NCI-H2107 treated with DMSO at 0.1 percent for 48 hours (cell line): ENCODE measurements at regions not wholly inside any gene's neighbourhood (a gene's known extent, or its start where the extent isn't known, plus 50 kb on each side); places are given as distances from the start of the nearest gene placed in this dataset.

Experiments used
- DNase-seq: peaks from one replicate; lab custom pipeline; 2025; ENCODE audit not compliant: unreplicated experiment; lab: John Stamatoyannopoulos, UW

DNA sequence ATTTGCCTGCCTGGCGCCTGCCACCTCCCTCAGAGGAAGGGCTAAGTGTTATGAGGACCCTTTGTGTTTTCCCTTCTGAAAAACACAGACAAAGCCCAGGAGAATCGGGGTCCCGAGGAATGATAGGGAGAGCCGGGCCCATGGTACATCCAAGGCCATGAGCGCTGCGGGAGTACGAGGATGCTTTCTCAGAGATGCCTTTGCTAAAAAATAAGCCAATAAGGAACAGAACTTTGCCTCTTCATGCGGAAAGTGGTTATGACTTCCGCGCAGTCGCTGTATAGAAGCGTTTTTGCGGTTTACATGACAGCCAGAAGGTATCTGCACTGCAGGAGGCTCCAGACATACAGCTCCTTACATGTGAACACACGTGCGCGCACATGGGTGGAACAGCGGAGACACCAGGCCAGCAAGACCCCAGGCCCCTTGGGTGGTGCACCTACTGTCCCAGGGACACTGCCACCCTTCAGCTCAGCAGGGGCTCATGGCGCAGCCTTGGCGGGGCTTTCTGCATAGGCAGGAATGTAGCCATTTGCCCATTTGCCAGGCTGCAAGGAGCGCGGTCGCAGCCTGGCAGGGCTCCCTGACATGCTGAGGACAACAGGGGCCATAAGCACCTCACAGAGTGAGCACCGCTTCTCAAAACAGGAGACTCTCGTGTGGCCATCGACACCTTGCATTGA, 252.4 kb upstream of the SALL3 start:
- DNase-seq, result no peak

DNA sequence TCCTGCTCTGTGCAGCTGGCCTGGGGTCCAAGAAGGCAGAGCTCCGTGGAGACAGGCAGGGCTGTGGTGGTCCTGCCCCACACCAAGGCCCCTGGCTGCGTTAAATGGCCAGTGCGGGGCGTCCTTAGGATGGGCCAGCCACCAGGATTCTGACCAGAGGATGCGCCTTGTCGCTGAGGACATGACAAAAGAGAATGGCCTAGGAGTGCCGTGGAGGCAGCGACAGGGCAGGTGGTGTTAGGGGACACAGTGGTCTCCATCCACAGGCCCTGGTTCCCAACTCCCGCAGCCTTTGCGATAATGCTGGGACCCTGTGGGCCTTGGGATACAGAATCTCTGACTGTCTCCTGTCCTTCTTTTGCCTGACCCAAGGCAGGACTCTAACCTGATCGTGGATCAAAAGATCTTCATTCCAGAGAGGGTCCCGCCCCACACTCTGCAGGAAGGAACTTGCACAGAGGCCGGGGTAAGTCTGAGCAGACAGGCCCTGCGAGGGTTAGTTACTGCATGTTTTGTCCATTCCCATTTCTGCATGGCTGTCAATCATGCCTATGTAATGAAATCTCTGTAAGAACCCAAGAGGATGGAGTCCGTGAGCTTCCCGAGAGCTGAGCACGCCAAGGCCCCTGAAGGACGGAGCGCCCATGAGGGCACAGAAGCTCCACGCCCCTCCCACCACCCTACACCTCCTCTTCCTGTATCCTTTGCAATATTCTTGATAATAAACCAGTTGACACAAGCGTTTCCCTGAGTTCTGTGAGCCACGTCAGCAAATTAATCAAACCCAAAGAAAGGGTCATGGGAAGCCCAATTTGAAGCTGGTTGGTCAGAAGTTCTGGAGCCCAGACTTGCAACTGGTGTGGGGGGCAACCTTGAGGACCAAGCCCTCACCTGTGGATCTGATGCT, 251.5 kb upstream of the SALL3 start:
- DNase-seq, result no peak

DNA sequence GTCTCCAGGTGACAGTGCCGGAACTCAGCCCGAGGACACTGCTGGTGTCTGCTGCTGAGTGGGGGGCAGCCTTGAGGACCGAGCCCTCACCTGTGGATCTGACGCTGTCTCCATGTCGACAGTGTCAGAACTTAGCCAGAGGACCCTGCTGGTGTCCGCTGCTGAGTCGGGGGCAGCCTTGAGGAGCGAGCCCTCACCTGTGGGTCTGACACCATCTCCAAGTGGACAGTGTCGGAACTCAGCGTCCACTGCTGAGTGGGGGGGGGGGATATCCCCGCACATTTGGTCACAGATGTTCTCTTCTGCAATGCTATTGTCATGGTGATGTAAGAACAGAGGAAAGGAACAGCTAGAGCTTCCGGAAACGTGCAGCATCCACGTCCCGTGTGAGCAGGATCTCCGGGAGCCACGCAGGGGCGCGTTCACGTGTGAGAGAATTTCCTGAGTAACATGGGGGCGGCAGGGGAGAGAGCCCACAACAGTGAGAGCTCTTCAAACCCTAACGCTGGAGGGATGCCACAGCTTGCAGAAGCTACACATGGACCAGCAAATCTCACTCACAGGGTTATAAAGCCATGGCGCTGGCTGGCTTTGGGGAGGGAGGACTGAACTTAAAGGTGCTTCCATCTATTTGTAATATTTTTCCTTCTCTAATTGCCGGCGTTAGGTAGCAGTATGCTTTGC, 250.7 kb upstream of the SALL3 start:
- DNase-seq, result no peak

DNA sequence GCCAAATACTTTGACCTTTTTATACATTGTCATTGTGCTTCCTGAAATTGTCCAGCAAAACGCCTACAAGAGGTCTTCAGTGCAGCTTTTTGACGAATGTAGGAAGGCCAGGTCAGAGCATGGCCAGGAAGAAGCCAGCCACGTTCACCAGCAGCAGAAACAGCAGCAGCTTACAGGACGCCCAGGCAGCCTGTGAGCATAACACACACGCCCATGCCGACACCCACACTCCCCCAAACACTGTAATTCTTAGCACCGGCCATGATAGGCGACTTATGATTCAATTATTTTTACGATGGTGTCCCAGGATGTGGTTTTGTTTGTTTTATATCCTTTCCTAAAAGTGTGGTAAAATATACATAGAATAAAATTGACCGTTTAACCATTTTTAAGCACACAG, 249.1 kb upstream of the SALL3 start:
- no peak for DNase-seq

DNA sequence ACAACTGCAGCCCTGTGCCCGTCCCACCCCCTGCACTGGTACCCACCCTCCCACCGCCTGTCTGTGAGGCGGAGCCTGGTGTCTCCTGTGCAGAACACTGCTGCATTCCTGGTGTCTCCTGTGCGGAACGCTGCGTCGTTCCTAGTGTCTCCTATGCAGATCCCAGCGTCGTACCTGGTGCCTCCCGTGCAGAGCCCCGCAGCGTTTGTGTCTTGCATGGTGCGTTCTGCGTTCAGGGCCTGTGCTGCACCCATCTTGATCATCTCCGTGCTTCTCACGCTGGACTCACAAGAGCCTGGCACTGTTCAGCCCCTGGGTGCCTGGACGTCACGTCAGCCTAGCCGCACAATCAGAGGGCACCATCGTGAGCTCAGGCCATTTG, 248.6 kb upstream of the SALL3 start:
- no peak for DNase-seq

DNA sequence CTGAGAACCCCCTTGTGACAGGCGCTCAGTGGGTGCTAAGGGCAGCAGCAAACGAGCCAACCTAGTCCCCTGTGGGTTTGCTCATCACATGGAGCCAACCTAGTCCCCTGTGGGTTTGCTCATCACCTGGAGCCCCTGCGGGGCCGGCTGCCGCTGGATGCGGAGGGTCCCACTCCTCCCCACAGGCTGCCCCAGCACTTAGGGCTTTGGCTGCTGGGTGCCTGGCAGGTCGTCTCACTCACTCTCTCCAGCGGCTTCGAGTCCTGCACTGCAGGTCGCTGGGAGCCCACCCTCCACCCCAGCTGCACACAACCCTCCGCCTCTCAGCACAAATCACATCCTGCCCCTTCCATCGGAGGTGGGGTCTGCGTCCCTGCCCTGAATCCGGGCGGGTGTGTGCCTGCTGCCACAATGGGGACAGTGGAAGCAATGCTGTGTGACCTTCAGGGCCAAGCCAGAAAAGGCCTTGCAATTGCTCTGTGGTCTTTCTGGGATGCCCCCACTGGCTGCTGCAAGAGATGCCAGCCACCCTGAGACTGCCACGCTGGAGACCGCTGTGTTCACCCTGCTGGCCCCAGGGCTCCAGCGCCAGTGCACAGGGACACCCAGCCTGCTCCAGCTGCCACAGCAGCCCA, 248.1 kb upstream of the SALL3 start:
- no peak for DNase-seq

DNA sequence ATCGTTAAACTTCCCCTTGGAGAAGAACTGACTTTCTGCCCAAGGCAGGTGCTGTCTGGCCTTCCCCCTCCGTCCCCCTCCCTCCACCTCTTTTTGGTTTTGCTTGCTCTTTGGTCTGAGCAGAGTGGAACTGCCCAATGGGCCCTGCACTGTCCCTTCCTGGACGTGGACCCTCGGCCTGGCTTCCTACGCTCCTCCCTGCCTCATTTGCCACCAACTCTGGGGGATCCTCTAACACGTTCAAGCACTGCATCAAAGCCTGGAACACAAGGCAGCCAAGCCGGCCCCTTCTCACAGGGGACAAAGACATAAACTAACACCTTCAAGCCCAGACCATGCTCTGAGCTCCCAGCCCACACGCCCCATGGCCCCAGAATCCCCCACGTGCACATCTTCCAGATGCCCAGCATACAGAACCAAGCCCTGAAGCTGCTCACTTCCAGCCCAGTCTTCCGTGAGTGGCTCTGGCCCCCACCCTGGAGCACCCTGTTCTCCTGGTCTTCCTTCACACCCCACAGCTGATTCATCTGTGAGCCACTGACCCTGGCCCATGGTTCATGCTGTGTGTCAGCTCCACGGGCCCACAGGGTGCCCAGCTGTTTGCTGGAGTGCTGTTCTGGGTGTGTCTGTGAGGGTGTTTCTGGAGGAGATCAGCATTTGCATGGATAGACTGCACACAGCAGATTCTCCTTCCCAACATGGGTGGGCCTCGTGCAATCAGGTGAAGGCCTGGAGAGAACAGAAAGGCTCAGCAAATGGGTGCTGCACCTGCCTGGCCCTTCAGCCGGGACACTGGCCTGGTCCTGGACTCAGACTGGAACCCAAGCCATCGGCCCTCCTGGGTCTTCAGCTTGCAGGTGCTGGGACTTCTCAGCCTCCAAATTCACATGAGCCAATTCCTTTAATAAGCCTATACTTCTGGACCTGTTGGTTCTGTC, 247.1 kb upstream of the SALL3 start:
- DNase-seq, result no peak

DNA sequence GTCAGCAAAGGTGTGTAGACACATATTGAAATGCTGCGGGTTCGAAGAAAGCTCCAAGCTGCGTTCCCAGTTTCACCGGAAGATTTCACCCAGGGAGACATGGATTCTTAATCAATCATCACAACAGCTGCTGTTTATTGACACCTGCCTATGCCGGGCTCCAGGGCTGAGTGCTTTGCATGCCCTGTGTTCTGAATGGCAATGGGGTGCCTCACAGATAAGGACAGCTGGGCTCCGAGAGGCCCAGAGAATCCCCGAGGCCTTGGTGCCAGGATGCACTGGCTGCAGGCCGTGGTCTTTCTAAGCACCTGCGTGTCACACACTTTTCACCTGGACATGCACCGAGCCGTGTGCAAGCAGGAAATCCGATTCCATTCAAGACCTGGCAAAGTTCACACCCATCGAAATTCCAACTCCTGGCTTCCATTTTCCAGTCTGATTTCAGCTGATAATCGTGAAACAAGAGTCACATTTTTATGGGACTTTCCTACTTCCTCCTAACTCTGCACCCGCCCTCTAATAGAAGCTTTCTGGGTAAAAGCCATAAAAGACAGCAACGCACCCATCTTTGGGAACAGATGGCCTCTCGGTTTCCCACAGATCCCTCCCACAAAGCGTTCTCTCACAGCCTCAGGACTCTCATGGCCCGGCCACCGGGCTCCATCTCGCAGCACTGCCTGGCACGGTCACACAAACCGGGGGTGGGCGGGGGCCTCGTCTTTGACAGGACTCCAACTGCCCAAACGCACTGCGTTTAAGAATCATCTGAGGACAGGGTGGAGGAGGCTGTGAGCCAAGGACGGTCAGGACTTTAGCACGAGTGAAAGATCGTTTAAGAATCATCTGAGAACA, 245.6 kb upstream of the SALL3 start:
- DNase-seq, result no peak

DNA sequence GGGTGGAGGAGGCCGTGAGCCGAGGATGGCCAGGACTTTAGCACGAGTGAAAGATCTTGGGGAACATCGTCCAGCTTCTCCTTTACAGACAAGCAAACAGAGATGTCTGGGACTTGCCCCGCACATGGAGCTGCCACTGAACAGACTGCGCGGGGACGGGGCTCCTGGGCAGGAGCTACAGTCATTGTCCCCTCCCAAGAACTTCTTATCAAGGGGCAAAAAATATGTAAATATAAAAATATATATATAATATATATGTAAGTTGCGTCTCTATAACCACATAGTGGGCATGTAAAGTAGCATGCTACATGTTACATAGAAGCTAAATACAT, 245.0 kb upstream of the SALL3 start:
- DNase-seq, result no peak

DNA sequence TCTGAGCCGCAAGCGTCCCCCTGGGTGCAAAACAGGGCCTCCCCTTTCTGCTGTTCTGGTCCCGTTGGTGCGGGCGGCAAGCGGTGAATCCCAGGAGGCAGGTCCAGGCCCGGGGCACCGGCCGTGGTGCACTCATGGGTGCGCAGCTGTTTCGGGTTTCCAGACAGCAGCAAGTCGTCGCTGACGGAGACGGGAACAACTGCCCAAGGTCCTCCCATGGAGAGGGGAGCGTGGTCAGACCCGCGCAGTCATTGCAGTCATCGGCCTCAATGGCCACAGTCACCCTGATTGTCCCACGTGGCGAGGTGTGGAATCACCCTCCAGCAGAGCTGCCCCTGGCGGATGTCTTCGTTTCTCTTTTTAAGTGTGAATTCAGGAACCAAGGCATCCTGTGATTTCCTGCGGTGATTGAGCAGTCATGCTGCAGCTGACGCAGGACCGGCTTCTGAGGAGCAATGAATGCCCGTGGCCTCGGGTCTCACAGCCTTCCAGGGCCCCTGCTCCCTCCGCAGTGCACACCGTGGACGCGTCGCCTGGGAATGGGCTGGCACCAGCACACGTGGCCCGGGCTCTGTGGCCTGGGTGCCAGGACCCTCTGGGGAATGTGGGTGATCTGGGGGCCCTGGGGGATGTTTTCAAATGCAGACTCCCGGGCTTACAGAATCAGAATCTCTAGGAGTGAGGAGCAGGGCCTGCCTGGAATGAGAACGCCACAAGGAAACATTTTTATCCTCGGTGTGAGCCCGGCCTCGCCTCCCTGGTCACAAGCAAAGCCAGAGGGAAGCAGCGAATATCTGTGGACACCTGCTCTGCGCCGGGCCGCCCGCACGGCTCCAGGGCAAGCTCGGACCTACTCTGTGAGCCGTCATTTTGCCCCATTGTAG, 244.2 kb upstream of the SALL3 start:
- DNase-seq, result no peak

DNA sequence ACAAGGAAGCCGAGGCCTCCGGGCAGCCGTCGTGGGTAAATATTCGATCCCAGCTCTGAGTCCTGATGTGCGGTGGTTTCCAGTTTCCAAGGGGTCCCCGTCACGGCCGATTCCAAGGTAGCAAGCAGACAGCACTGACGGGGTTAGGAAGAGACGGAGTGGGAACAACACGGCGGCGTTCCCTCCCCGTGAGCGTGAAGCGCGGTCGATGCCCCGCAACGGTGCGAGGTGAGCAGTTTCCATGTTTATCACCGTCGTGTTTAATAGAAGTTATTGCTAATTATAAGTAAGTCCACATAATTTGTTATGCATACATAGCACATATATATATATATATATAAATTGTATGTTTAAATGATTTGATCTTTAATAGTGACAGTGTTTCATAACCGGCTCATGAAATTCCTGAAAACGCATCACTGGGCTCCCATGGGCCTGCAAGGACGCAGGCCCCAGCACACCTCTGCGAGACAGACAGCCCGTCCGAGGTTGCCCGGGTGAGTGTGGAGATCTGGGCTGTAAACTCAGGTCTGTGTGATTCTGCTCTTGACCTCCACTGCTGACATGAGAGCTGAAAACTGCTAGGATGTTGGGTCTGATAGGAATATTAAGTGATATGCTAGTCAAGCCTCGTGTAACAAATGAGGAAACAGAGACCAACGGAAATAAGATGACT, 243.5 kb upstream of the SALL3 start:
- no peak for DNase-seq

DNA sequence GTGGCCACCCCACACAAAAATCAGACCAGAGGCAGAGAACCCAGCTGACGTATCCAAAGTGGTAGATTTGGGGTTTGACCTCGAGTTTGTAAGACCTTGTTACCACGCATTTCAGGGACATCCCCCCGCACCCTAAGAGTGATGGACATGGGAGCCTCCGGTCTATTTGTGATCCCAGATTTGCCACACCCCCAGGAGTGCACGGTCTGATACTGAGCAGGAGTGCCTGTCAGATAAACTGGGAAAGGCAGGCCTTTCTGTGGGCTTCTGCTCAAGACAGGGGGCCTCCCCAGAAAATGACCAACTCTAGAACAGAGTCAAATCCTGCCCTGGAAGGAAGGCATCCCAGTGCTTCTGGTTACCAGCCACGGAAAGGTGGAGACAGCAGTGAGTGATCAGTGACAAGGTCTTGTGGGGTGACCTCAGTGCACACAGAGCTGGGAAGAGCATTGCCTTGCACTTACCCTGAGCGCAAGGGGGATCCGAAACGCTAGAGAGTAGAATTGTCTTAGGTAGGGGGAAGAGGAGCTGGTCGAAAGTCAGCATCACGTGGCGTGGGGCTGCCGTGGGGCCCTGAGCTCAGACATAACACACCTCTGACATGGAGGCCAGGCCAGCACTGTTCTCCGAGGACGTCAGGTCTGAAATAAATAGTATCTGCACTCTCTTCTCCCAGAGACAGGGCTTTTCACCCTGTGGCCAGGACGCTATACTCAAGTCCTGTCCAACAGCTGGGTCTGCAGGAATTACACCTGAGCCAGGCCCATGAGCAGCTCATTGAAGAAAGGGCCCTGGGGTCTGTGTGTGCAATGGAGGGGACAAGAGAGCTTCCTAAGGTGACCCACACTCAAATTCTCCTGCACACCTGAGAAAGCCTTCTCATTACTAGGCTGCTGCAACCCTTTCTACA, 242.4 kb upstream of the SALL3 start:
- no peak for DNase-seq

DNA sequence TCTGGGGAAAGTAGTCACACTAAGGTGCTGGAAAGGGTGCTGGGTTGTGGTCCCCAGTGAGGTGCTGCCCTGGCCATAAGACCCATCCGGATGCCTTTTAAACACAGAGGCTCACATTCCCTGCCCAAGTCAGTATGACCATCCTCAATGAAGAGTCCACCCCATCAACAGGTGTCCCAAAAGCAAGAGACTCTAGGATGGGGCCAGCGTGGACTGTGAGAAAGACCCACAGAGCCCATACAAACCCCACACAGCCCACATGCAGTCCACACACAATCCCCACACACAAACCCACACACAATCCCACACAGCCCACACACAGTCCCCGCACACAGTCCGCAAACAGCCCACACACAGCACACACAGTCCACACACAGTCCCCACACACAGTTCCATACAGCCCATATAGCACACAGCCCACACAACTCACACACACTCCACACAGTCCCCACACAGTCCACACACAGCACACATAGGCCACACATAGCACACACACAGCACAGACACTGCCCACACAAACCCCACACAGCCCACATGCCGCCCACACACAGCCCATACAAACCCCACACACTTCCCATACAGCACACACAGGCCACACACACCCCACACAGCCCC, 241.4 kb upstream of the SALL3 start:
- no peak for DNase-seq

DNA sequence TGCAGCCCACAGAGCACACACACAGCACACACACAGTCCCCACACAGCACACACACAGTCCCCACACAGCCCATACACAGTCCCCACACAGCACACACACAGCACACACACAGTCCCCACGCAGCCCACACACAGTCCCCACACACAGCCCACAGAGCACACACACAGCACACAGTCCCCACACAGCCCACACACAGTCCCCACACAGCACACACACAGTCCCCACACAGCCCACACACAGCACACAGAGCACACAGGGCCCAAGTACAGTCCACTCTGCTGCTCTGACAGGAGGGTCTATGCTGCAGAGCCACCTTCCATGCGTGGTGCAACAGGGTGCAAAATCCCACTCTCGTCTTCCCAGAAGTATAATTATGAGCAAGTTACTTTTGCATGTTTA, 240.5 kb upstream of the SALL3 start:
- DNase-seq, result no peak

DNA sequence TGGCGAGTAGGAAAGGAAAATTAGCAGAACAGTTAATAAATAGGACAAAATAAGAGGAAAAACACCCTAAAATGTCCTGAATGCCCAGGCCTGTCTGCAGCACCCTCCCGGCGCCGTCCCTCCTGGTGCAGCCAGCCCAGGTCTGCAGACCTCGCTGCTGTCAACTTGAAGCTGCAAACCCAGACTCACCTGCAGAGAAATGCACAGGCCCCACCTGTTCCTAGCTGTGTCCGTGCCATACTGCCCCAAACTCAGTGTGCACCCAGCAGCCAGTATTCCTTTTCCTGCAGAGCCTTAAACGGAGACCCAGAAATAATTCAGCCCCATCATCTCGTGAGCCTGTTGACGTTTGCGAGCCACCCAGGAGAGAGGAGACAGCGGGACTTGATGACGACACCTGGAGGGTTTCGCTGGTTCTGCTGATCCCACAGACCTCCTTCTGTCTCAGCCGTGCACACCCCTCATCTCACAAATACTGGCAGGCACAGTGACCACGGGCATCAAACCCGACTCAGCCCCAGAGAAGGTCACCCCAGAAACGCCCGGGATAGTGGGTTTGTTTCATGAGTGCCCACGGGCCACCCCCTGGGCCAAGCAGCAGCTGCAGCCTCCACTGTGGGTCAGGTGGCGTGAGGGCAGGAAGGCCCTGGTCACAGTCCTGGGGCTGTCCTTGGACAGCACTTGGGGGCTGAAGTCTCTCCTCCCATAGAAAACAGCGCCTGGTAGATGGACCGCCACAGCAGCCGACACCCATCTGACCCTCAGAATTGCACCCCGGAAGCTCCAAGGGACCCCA, 239.5 kb upstream of the SALL3 start:
- no peak for DNase-seq

DNA sequence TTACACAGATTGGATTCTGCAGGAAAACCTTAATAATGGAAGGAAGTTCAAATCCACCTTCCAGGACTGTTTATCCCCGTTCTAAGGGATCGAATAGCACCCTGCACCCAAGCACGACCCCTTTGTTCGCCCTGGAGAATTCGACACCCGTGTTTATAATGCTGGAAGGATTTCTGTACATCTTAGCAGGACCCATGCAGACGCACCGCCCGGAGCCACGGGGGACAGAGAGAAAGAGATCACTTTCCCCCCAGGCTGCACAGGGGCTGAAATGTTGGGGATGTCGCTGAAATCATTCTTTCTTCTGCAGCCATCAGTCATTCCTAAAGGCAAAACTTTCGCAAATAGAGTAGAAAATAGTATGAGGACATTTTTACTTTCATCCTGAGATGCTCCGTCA, 238.7 kb upstream of the SALL3 start:
- DNase-seq, result no peak
